CD4-positive, alpha-beta T cell treated with Interferon alpha-2 for 1 hour (primary cell): ENCODE measurements at regions not wholly inside any gene's neighbourhood (a gene's known extent, or its start where the extent isn't known, plus 50 kb on each side); places are given as distances from the start of the nearest gene placed in this dataset.
"Not testable (repeated sequence)": the region's sequence is repeated elsewhere in the genome, so short reads cannot be mapped to it uniquely, and the experiment has no call there.

ENCODE experiments used
- DNase-seq, 2 donors: peaks; one replicate each; pipeline ENCODE4 v3.0.0-alpha.2; 2020 to 2022

GRCh38 chr1:47577303-47578025 is 139.6 kb downstream of the FOXD2 start:
- no peak for DNase-seq

GRCh38 chr1:47578026-47578720 is 140.3 kb downstream of the FOXD2 start:
- no peak for DNase-seq

DNA sequence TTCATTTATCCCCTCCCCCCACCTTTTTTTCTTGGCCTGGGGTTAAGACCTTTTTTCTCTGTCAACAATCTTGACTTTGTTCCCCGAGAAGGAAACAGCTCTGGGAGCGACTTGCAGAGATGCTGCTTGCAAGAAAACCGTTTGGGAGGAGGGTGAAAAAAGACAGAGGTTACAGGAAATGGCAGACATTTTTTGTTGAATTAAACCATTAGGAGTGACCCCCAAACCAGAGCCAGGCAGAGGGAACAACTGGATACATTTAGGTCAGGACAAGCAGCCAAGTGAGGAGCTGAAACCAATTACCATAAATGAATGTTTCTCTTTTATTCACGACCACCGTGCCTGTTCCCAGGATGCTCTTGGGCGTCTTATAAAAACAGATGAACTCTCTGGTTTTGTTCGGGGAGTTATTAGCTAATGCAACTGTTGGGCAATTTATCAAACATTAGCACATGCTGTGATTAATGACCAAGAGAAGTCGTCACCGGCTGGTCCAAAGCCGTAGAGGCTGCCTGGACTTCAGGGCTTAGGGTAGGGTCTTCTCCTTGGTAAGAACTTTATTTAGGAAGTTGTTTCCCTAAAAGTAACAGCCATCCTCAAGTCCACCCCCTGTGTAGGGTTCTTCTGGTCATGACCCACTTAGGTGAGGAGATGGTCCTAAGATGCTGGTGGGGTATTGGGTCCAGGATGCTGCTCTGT is 141.0 kb downstream of the FOXD2 start:
- DNase-seq = no peak

DNA sequence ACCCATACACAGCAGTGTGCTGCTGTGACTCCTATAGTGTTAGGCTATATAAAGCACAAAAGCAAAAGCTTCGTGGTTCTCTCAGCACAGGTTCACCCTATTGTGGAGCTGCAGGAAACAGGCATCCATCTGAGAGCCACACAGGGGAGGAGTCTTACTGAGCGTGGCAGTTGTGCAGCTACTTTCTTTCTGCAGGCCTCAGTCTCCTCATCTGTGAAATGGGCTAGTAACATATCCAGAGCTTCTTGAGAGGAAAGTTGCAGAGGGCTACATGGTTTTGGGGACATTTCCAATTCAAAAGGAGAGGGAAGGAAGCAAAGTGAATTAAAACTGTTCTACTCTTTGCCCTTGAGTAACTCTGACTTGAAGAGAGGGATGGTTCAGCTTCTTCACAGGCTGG is 142.0 kb downstream of the FOXD2 start:
- no peak for DNase-seq

DNA sequence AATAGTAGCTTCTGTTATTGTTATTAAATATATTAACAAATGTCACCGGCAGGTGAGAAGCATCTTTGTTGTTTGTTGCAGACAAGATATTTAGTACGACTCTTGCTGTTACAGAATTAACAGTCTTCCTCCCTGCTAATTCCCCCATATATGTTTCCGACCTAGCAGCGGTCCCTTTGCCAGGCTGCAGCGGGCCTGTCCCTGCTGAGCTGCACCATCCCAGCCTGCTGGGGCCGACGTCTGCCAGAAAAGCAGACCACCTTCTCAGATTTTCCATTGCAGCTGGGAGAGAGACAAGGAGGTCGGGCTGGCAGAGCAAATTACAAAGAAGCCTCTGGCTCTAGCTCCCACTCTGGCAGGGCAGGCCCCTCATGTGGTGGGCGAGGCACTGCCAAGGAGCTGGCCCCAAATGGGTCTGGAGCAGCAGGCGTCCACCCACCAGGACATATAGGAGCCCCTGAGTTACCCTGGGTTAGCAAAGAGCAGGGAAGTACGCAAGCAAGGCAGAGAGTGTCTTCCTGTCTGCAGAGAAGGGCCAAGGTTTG is 142.7 kb downstream of the FOXD2 start:
- no peak for DNase-seq

- DNase-seq = no peak
Measured at GRCh38 chr1:47582891-47583608, 145.2 kb downstream of the FOXD2 start.

GRCh38 chr1:47584249-47584648 is 146.4 kb downstream of the FOXD2 start:
- no peak for DNase-seq

- no peak for DNase-seq
Measured at GRCh38 chr1:47585141-47585902, 147.5 kb downstream of the FOXD2 start.

- DNase-seq = no peak
Measured at GRCh38 chr1:47587891-47588582, 150.2 kb downstream of the FOXD2 start.

DNA sequence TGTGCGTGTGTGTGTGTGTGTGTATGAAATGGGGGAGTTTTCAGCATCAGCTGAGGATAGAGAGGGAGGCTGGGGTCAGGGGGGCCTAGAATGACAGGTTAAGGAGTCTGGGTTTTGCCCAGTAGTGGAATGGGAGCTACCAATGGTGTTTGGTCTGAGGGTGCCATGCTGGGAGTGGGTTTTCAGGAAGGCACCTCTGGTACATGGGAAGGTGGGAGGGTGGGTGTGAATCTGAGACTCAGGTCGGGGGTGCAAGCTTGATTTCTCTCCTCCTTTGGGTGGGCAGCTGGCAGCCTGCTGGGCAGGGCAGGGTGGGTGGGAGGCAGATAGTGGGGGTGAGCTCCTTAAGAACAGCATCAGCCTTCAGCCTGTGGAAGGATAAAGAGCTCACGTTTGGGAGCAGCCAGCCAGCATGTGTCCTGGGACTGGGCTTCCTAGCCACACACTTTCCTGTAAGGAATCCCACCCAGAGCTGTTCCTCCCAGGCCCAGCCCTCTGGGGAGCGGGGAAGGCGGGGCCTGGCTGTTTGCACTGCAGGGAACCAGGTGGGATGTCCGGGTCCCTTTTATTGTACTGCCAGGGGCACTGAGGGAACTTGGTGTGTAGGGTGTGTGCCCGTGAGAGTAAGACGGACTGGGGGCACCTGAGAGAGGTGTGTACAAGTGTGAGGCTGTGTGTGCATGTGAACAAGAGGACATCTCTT is 152.8 kb downstream of the FOXD2 start:
- DNase-seq = no peak

- DNase-seq = no peak
Measured at GRCh38 chr1:47591801-47592200, 154.0 kb downstream of the FOXD2 start.

DNA sequence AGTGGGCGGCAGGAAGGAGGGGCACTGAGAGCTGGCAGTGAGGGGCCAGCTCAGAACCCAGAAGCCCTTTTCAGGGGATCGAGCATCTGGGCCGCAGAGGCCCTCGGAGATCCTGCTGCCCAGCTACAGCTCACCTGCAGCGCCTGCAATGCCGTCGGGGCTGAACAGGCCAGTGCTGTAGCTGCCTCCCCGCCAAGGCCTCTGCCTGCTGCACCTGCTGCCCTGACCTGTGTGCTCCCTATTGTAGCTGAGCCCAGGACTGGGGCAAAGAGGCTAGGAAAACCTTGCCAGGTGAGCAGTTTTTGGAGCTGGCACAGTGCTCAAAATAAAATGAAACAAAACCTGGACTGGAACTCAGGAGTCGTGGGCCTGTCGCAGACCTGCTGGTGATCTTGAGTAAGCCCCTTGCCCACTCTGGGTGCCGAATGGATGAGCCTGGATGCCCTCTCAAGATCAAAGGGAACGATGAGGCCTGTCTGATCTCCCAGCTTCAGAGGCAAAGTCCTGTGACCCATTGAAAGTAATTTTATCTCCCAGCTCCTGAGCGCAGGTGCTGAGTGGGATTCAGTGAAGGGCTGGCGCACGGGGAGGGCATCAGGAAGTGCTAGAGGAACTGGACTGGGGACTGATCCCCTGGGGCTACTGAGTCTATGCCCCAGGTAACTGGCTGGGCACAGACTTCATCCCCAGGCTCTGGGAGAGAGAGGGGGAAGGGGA is 154.6 kb downstream of the FOXD2 start:
- no peak for DNase-seq

DNA sequence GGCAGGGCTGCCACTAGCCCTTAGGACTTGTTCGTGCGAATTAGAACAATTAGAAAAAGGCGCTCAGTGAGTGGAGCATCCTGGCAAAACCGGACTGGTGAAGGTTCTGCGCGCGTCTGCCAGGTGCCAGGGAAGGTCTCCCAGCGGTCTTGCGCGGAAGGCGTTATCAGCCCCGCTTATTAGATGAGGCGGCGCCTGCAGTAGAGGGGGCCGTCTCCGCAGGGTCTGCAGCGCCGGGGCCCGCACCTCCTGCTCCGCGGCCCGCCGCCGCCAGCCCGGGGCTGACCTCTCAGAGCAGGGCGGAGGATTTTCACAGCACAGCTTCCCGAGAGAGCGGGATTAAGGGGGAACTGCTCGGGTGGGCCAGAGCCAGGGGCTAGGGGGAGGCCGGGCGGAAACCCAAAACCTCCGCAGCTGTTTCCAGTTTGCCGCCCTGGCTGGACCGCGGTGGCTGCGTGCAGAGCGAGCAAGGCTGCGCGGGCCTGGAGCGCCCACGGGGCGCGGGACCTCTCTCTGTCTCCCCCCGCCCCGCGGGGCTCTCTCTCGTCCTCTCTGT is 155.2 kb downstream of the FOXD2 start:
- DNase-seq = no peak

DNA sequence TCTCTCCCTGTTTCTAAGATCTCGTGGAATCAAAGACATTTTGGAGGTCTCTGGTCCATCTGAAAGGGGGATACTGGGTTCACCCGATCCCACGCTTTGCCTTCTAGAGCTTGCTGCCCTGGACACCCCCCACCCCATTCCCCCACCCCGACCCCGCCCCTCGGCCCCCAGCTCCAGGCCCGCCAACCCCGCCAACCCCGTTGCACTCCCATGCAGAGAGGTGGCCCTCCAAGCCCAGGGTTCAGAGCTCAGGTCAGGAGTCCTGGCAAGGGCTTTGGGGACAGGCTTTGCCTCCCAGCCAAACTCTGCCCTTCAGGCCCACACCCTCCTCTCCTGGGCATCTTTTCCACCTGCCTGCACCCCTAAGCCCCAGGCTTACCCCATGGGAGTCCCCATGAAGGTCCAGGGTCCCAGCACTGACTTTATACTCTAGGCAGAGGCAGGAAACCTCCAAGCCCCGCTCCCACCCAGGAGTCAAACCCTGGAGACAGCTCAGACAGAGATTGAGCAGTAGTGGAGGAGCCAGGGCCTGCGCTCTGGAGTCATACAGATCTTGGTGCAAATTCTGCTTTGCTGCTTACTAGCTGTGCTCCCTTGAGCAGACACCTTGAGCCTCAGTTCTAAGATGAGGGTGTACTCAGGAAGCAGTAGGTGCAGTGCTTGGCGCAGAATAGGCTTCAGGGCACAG is 155.9 kb downstream of the FOXD2 start:
- DNase-seq = no peak

DNA sequence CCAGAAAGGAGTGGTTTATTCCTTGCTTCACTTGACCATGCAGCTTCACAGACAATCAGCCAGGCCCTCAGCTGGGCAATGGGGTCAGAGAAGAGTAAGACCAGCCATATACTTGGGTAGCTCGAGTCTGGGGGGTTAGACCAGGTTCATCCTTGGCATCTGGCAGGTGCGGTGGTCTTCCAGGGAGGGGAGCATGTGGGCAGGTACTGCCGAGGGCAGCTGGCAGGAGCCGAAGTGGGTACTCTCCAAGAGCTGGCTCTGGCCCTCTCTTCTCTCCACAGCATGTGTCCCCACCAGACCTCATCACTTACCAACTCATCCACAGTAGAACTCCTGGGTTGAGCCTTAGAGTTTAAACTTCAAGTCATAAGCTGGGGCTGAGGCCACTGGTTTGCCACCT is 156.8 kb downstream of the FOXD2 start:
- DNase-seq = no peak

GRCh38 chr1:47596328-47596727 is 158.5 kb downstream of the FOXD2 start:
- DNase-seq = no peak

DNA sequence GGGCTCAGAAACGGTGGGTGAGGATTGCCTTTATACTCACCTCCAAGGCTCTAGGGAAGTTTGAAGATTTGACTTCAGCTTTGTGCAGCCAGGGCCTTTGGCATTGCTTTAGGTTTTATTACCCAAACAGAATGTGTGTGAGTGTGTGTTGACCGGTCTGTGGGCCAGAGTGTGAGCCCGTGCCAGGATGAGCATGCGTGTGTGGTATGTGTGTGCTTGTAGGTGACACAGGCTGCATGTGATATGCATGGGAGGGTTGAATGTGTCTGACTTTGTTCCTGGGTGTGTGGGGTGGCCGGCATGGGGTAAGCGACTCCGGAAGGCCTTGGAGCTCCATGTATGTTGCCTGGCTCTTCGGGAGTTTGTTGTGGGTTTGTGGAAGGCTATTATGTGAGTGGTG is 160.5 kb downstream of the FOXD2 start:
- no peak for DNase-seq

GRCh38 chr1:47599777-47600176 is 161.9 kb downstream of the FOXD2 start:
- DNase-seq = no peak

GRCh38 chr1:47602491-47602890 is 164.6 kb downstream of the FOXD2 start:
- DNase-seq = not testable (repeated sequence)
